HCT116 (cell line): ENCODE measurements at regions not wholly inside any gene's neighbourhood (a gene's known extent, or its start where the extent isn't known, plus 50 kb on each side); places are given as distances from the start of the nearest gene placed in this dataset.

Experiments
- ATAC-seq: fragments of 200-7000 bp; cut with Tn5 transposase; 2 replicates; pipeline ENCODE4 v1.9.1; 2020; ENCODE audit warnings: mild to moderate bottlenecking, moderate library complexity
- BruUV-seq: library from RNA; stranded (reverse); fragments of 400-500 nt; replicated peaks from 2 replicates; lab custom pipeline; 2021; lab: Mats Ljungman, UMichigan
- CTCF ChIA-PET: fragments of 300-600 bp; sonication (Branson Sonifier 250); formaldehyde crosslinking; loops from one replicate; lab custom pipeline; 2021; ENCODE audit warnings: antibody characterized with exemption; lab: Charles Lee
- POLR2A ChIA-PET: fragments of 300-600, 350-600 bp; sonication (Branson Sonifier 250); formaldehyde crosslinking; loops from one replicate; lab custom pipeline; 2021; ENCODE audit warnings: antibody characterized with exemption; lab: Charles Lee
- RAD21 ChIA-PET, 2 experiments: fragments of 300-600 bp; sonication (Branson Sonifier 250); formaldehyde crosslinking; loops; one replicate each; lab custom pipeline; 2023; ENCODE audit warnings: low total read pairs in 2 of 2; ENCODE audit not compliant: uncharacterized antibody in 2 of 2, unreplicated experiment in 2 of 2, low non-redundant PET in 1 of 2; lab: Charles Lee
- DNase-seq: peaks from one replicate; pipeline ENCODE4 v3.0.0-alpha.2; 2010; ENCODE audit warnings: low read depth, low spot score
- H2AFZ ChIP-seq: fragments of 200-600 bp; shearing (Covaris generic), sonication (generic); 2 replicates; pipeline ENCODE4 v1.6.1; 2017; ENCODE audit warnings: low read depth, mixed run types, mixed read lengths, antibody characterized with exemption, low read length; ENCODE audit not compliant: poor library complexity, severe bottlenecking
- H3K27ac ChIP-seq: 2 replicates; pipeline ENCODE4 v1.5.1; 2012; ENCODE audit warnings: low read depth, low read length
- H3K27me3 ChIP-seq: fragments of 200-600 bp; sonication (generic); 2 replicates; pipeline ENCODE4 v1.6.1; 2016; ENCODE audit warnings: mixed run types, low read length, mixed read lengths; ENCODE audit not compliant: insufficient read depth
- H3K36me3 ChIP-seq, 2 experiments: fragments of 200-500 bp in 1 of 2; fragments of 200-600 bp in 1 of 2; sonication (Bioruptor generic) in 1 of 2; sonication (generic) in 1 of 2; 2 replicates each; pipeline versions ENCODE4 v1.5.1 to v1.6.1; 2014 to 2016; ENCODE audit warnings: low read length in 2 of 2, inconsistent platforms in 1 of 2, mixed read lengths in 1 of 2, mixed run types in 1 of 2; ENCODE audit not compliant: insufficient read depth in 2 of 2, control insufficient read depth in 1 of 2
- H3K4me1 ChIP-seq, 2 experiments: fragments of 200-600 bp in 1 of 2; sonication (generic) in 1 of 2; 2 replicates each; pipeline versions ENCODE4 v1.5.1 to v1.6.1; 2012 to 2017; ENCODE audit warnings: low read length in 2 of 2, inconsistent platforms in 1 of 2, mild to moderate bottlenecking in 1 of 2, mixed read lengths in 1 of 2, mixed run types in 1 of 2, moderate library complexity in 1 of 2; ENCODE audit not compliant: insufficient read depth in 2 of 2, control insufficient read depth in 1 of 2
- H3K4me2 ChIP-seq: fragments of 200-600 bp; sonication (generic); 2 replicates; pipeline ENCODE4 v1.6.1; 2017; ENCODE audit warnings: mixed run types, low read length, mixed read lengths
- H3K4me3 ChIP-seq, 2 experiments: fragments of 200-600 bp in 1 of 2; sonication (generic) in 1 of 2; replicated peaks in 1 of 2; 2 replicates each; pipeline ENCODE4 v1.5.1; 2011 to 2016; ENCODE audit warnings: low read length in 2 of 2, control low read depth in 1 of 2, low read depth in 1 of 2, mild to moderate bottlenecking in 1 of 2, mixed read lengths in 1 of 2, mixed run types in 1 of 2
- H3K79me2 ChIP-seq: fragments of 200-600 bp; sonication (generic); 2 replicates; pipeline ENCODE4 v1.6.1; 2017; ENCODE audit warnings: mild to moderate bottlenecking, mixed run types, low read length, moderate library complexity, mixed read lengths; ENCODE audit not compliant: insufficient read depth
- H3K9ac ChIP-seq: fragments of 200-600 bp; sonication (generic); 2 replicates; pipeline ENCODE4 v1.6.1; 2016; ENCODE audit warnings: low read length, mixed read lengths
- H3K9me2 ChIP-seq: fragments of 200-600 bp; sonication (generic), shearing (Covaris generic); 2 replicates; pipeline ENCODE4 v1.6.1; 2017; ENCODE audit warnings: mixed run types, mild to moderate bottlenecking, moderate library complexity; ENCODE audit not compliant: insufficient read depth
- H3K9me3 ChIP-seq, 2 experiments: fragments of 200-500 bp in 1 of 2; fragments of 200-600 bp in 1 of 2; sonication (Bioruptor generic) in 1 of 2; sonication (generic) in 1 of 2; 2 replicates each; pipeline ENCODE4 v1.6.1; 2014 to 2017; ENCODE audit warnings: low read length in 2 of 2, mixed read lengths in 2 of 2, inconsistent platforms in 1 of 2, low read depth in 1 of 2, mild to moderate bottlenecking in 1 of 2, mixed run types in 1 of 2, moderate library complexity in 1 of 2; ENCODE audit not compliant: control insufficient read depth in 1 of 2, insufficient read depth in 1 of 2
- H4K20me1 ChIP-seq: fragments of 200-600 bp; sonication (generic), shearing (Covaris generic); 2 replicates; pipeline ENCODE4 v1.6.1; 2017; ENCODE audit warnings: mixed run types, mild to moderate bottlenecking, moderate library complexity; ENCODE audit not compliant: insufficient read depth
- ATF3 ChIP-seq: IDR thresholded peaks from 2 replicates; pipeline ENCODE4 v1.6.1; 2012
- CBX3 ChIP-seq: IDR thresholded peaks from 2 replicates; pipeline ENCODE4 v1.6.1; 2012; ENCODE audit warnings: low read depth
- CEBPB ChIP-seq: IDR thresholded peaks from 2 replicates; pipeline ENCODE4 v1.6.1; 2012; ENCODE audit warnings: low read depth
- ELF1 ChIP-seq: IDR thresholded peaks from 2 replicates; pipeline ENCODE4 v1.6.1; 2012; ENCODE audit warnings: low read depth, borderline replicate concordance
- EZH2 ChIP-seq: fragments of 200-600 bp; sonication (generic); IDR thresholded peaks from 2 replicates; pipeline ENCODE4 v1.6.1; 2017; ENCODE audit warnings: antibody characterized with exemption, mixed run types
- JUND ChIP-seq: IDR thresholded peaks from 2 replicates; pipeline ENCODE4 v1.6.1; 2012
- MAX ChIP-seq: IDR thresholded peaks from 2 replicates; pipeline ENCODE4 v1.6.1; 2012
- POLR2A ChIP-seq: IDR thresholded peaks from 2 replicates; pipeline ENCODE4 v1.7.0; 2011; ENCODE audit warnings: borderline replicate concordance; ENCODE audit not compliant: insufficient read depth, insufficient read length; ENCODE audit errors: extremely low read depth
- SIN3A ChIP-seq: IDR thresholded peaks from 2 replicates; pipeline ENCODE4 v1.6.1; 2012; ENCODE audit warnings: low read depth
- SRF ChIP-seq: IDR thresholded peaks from 2 replicates; pipeline ENCODE4 v1.6.1; 2012; ENCODE audit warnings: low read depth
- YY1 ChIP-seq: IDR thresholded peaks from 2 replicates; pipeline ENCODE4 v1.6.1; 2011; ENCODE audit warnings: low read length, low read depth, moderate library complexity, mild to moderate bottlenecking; ENCODE audit not compliant: insufficient replicate concordance; ENCODE audit errors: extremely low read depth
- ZFX ChIP-seq: fragments of 450-650 bp; IDR thresholded peaks from 2 replicates; pipeline ENCODE4 v1.6.1; 2017
- ZNF274 ChIP-seq: fragments of 200-500 bp; sonication (Bioruptor generic); IDR thresholded peaks from 2 replicates; pipeline ENCODE4 v1.6.1; 2014; ENCODE audit warnings: mild to moderate bottlenecking, low read depth, low read length, inconsistent platforms
- intact Hi-C: fragments of 100-400 bp; cut with micrococcal nuclease; formaldehyde crosslinking; loops from 2 replicates; pipeline ENCODE4 v1.10.0; 2022

GRCh38 chr13:50451609-50452008 lies 391.9 kb downstream of the DLEU7 start:
- no TSS peak for BruUV-seq
- Histone ChIP-seq H4K20me1 (no peaks in the 10 kb centered on the region), H3K9ac (no peak overlapping the region), H3K27me3 (no peaks in the 10 kb centered on the region), H2AFZ (no peak overlapping the region), H3K4me3 (no peak overlapping the region), H3K27ac (no peak overlapping the region), H3K9me2 (no peaks in the 10 kb centered on the region), H3K4me2 (no peak overlapping the region), H3K9me3 (no peaks in the 10 kb centered on the region), H3K4me1 (no peaks in the 10 kb centered on the region), H3K36me3 (no peaks in the 10 kb centered on the region), H3K79me2 (no peaks in the 10 kb centered on the region)
- ChIA-PET POLR2A (no interaction called here), CTCF (no interaction called here), RAD21 (no interaction called here)
- DNase-seq (no peak), ATAC-seq (no peak)
- intact Hi-C loops, result no loop called here
- TF ChIP-seq ATF3 (no peak), ZFX (no peak), JUND (no peak), MAX (no peak), ZNF274 (no peak), YY1 (no peak), EZH2 (no peak), POLR2A (no peak)

- no peaks in the 10 kb centered on the region for H3K36me3 ChIP-seq
- no peak for ATAC-seq
- H3K9me2 ChIP-seq, result no peaks in the 10 kb centered on the region
- DNase-seq, result no peak
- no peak overlapping the region for H3K4me3 ChIP-seq
- TF ChIP-seq CEBPB (no peak), SIN3A (no peak), POLR2A (no peak), SRF (no peak), ATF3 (no peak), ZFX (no peak), CBX3 (no peak), ELF1 (no peak)
- H3K27me3 ChIP-seq, result no peaks in the 10 kb centered on the region
- no peak overlapping the region for H3K9ac ChIP-seq
- no peak overlapping the region for H3K27ac ChIP-seq
- ChIA-PET POLR2A (no interaction called here), CTCF (no interaction called here), RAD21 (no interaction called here)
- H2AFZ ChIP-seq, result no peak overlapping the region
- no TSS peak for BruUV-seq
- no peaks in the 10 kb centered on the region for H3K9me3 ChIP-seq
- H4K20me1 ChIP-seq, result no peaks in the 10 kb centered on the region
- intact Hi-C loops, result no loop called here
- no peak overlapping the region for H3K4me2 ChIP-seq
- no peaks in the 10 kb centered on the region for H3K4me1 ChIP-seq
- no peaks in the 10 kb centered on the region for H3K79me2 ChIP-seq
These were observed 391.5 kb downstream of the DLEU7 start for GRCh38 chr13:50452028-50452427.
